Fibroblast of mammary gland (primary cell): ENCODE measurements at regions not wholly inside any gene's neighbourhood (a gene's known extent, or its start where the extent isn't known, plus 50 kb on each side); places are given as distances from the start of the nearest gene placed in this dataset.

Experiments
- DNase-seq: peaks from one replicate; pipeline ENCODE4 v3.0.0-alpha.2; 2010; ENCODE audit warnings: low read depth
- H3K4me3 ChIP-seq: 2 replicates; pipeline ENCODE4 v1.5.1; 2011; ENCODE audit warnings: low read depth, mild to moderate bottlenecking, low read length, moderate library complexity; ENCODE audit not compliant: control insufficient read depth
- CTCF ChIP-seq: conservative IDR thresholded peaks from 2 replicates; pipeline ENCODE4 v1.5.1; 2011; ENCODE audit warnings: low read depth, low read length, inconsistent platforms; ENCODE audit not compliant: control insufficient read depth, insufficient read depth

- no peak overlapping the region for H3K4me3 ChIP-seq
- no peak for DNase-seq
- no peak for TF ChIP-seq CTCF
Measured at GRCh38 chr11:103773537-103773936, 262.9 kb upstream of the DDI1 start.

- DNase-seq = no peak
- H3K4me3 ChIP-seq = no peak overlapping the region
- TF ChIP-seq CTCF = no peak
Measured at GRCh38 chr11:103779054-103779453, 257.4 kb upstream of the DDI1 start.

GRCh38 chr11:103789952-103790351 is 246.5 kb upstream of the DDI1 start:
- no peak for DNase-seq
- no peak overlapping the region for H3K4me3 ChIP-seq
- TF ChIP-seq CTCF = no peak

- H3K4me3 ChIP-seq = no peak overlapping the region
- peak; percentile 79 for DNase-seq
- no peak for TF ChIP-seq CTCF
Measured at GRCh38 chr11:103792981-103793468, 243.4 kb upstream of the DDI1 start.

GRCh38 chr11:103794262-103794661 is 242.2 kb upstream of the DDI1 start:
- no peak overlapping the region for H3K4me3 ChIP-seq
- no peak for TF ChIP-seq CTCF
- DNase-seq = peak; percentile 82

- no peak for TF ChIP-seq CTCF
- DNase-seq = peak; percentile 90
- H3K4me3 ChIP-seq = no peak overlapping the region
Measured at GRCh38 chr11:103798026-103798425, 238.4 kb upstream of the DDI1 start.

- TF ChIP-seq CTCF = no peak
- no peak overlapping the region for H3K4me3 ChIP-seq
- peak; percentile 45 for DNase-seq
Measured at GRCh38 chr11:103798446-103798845, 238.0 kb upstream of the DDI1 start.
